Bone marrow (tissue), 2 donors: ENCODE measurements at regions not wholly inside any gene's neighbourhood (a gene's known extent, or its start where the extent isn't known, plus 50 kb on each side); places are given as distances from the start of the nearest gene placed in this dataset.

Experiments used
- DNase-seq, 2 donors: peaks; one replicate each; lab custom pipeline; 2025; lab: John Stamatoyannopoulos, UW

DNA sequence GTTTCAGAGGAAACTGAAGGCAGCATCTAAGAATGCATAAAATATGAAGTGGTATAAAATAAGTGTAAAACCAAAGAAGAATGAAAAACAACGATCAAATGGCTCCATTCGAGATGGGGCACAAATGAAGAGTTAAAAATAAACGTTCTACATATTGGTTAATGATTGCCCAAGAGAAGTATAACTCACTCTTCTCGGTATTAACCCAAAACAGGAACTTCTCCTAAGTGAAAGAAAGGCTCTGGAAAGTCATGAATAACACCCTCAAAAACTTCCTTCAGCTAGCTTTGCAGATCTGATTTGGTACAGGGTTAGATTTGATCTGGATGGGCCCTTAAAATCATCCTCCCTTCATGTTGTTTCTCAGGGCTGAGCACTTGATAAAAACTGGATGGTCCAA, 94.3 kb upstream of the ADO start:
- no peak for DNase-seq

DNA sequence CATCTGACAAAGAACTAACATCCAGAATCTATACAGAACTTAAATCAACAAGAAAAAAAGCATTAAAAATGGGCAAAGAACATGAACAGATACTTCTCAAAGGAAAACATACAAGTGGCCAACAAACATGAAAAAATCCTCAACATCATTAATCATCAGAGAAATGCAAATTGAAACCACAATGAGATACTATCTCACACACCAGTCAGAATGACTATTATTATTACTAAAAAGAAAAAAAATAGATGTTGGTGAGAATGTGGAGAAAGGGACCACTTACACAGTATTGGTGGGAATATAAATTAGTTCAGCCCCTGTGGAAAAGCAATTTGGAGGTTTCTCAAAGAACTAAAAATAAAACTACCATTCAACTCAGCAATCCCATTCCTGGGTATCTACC, 89.1 kb upstream of the ADO start:
- DNase-seq, result no peak

DNA sequence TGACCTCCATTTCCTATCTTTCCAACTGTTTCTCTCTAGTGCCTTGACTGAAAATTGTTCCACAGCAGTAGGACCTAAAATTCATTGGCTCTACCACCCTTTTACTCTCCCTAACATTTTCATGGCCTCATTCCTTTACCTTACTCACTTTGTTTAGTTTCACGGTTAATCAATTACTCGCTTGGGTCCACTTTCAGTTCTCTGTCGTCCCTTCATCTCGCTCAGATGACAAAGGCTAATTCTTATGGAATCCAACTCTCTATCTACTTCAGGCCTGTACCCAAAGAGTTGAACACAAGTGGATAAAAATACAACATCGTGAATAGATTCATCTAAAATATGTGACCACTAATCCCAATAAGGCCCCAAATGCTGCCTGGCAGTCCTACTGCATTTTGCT, 85.9 kb upstream of the ADO start:
- no peak for DNase-seq

DNA sequence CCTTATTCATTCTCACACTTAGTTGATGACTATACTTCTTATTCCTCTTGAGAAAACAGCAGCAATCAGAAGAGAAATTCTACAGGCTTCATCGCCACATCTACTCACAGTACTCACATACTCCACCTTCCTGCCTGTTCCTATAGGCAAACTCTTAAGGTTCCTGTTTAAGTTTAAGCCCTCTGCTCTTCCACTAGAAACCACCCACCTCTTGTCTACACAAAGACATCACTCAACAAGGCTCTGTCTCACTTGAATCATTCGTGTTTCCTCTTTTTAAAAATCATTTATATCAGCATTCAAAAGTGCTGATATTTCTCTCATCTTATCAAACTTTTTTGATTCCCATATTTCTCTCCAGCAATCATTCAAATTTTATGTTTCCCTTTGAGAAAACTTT, 85.5 kb upstream of the ADO start:
- DNase-seq, result no peak

GRCh38 chr10:62721687-62722086, 82.8 kb upstream of the ADO start:
- DNase-seq, result no peak

- no peak for DNase-seq
Measured at GRCh38 chr10:62723375-62723774, 81.1 kb upstream of the ADO start.

DNA sequence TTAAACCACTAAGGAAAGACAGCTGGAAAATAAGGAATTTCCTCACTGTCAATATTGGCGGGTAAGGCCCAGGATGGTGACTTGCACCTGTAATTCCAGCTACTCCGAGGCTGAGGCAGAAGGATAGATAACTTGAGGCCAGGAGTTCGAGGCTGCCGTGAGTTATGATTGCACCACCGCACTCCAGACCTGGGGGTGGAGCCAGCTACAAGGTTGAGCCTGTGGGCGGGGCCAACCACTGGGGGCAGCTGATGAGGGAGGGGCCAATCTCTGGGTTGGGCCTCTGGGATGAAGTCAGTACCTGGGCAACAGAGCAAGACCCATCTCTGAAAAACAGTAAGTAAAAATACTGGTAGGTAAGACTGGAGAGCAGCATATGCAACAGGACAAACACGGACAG, 80.1 kb upstream of the ADO start:
- no peak for DNase-seq

GRCh38 chr10:62726142-62726541, 78.4 kb upstream of the ADO start:
- DNase-seq, result no peak

DNA sequence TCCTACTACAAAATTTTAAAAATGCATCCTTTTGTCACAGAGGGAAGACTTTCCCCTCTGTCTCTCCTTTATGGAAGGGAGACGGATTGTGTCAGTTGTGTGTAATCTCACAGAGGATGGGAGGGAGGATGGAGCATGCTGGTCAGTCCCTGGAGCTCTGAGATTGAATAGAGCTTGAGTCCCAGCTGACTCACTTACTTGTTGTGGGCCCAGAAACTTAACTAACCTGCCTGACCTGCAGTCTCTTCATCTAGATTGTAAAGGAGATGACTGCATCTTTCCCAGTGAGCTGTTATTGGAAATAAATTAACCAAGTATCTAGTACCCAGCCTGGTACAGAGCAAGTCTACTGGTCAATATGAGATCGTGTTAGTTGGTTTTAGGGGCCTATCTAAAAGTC, 77.9 kb upstream of the ADO start:
- no peak for DNase-seq

DNA sequence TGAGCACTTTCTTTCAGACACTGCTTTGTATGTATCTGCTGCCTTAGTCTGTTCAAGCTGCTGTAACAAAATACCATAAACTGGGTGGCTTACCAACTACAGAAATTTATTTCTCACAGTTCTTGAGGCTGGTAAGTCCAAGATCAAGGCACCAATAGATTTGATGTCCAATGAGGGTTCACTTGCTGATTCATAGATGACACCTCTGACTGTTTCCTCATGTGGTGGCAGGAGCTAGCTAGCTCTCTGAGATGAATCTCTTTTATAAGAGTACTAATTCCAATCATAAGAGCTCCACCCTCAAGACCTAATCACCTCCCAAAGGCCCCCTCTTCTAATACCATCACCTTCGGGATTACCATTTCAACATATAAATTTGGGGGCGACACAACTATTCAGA, 76.6 kb upstream of the ADO start:
- no peak for DNase-seq

DNA sequence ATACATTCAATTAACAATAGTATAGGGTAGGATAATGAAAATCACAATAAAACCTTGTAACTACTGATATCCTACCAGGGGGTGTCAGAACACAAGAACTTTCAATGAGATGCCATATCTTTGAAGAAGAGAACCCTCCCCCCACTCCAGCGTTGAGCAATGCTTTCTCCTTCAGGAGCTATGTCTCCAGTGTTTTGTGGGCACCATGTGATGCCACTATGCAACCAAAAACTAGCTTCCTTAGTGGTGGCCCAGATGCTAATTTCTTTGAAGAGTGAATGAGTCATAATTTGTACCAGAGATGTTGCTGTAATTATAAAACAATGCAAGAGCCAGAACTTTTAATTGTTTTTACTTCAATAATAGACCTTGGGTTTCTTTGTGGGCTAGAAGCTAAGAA, 76.0 kb upstream of the ADO start:
- no peak for DNase-seq

- no peak for DNase-seq
Measured at GRCh38 chr10:62732841-62733653, 71.5 kb upstream of the ADO start.

DNA sequence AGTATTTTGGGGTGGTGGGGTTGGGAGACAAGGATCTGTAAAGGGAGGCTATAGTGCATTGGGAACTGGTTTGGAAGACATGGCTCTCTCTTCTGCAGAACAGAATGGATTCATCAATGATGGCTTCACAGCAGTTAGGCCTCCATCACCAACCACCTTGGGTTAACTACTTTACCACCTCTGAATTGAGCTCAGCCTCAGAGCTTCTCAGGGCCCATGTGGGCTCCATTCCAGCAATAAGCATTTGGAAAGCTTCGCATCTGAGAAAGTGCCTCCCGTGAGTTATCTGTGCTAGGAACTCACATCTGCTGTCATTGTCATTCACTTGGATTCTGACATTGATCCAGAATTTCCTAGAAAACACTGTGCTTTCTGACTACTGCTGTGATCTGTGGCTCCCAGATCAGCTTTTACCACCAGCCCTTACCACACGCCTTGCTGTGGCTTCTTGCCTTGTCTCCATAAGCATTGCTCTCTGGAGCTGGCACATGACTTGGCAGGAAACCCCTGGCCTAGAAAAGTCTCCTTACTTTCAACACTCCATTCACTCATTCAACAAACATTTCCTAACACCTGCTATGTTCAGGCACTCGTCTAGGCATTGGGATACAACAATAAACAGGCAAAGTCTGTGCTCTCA, 70.7 kb upstream of the ADO start:
- DNase-seq, result no peak

DNA sequence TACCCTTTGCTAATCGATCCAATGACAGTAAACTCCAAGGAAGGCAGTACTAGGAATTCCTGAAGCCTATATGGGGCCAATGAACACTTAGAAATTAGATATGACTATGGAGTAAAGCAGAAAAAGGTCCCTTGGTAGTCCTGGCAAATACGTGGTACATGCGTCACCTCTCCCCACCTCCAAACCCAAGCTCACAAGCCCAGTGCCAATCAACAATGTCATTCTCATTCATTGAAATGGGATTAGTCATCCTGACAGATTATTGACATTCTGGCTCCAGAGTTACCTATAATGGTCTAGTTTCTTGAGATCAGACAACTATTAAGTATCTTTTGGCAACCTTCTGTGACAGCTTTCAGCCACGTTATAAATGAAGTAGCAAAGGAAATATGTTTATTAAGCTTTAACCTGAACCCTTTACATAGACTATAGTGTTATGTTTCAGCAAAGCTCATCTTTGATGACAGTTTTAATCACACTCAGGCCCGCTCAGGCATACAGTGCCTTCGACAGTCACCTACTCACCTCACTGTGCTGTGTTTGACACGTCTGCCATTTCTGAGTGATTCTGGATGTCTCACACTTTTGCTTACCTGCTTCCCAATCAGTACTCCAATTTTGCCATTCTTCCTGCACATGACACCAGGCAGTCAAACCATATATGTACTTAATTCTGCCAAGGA, 69.6 kb upstream of the ADO start:
- no peak for DNase-seq

DNA sequence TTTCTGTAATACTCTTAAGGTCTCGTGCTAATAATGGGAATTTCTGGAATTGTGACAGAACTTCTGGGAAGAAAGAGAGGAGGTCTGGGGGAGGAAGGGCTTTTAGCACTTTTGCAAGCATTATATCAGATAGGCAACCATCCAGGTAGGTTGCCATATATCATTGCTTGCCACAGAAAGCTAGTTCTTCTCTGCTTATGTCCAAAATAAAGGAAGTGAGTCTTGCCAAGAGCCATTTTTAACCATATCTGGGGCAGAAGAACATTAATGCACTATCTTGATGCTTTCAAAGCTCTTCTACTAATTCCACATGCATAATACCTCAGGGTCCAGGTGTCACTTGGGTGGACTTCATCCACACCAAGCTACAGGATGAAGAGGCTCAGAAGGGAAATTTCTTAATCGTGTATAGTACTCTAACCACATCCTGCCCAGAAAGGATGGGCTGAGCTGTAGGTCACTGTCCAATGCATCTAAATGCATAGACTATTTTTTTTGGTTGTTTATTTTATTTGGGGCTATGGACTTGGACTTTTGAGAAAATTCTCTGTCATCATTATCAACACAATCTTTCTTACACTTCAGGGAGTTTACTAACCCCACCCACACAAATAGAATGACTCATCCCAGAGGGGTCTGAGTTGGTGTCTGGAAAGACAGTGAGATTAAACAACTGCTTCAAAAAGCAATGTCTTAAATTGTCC, 68.9 kb upstream of the ADO start:
- no peak for DNase-seq

- DNase-seq, result no peak
Measured at GRCh38 chr10:62736168-62736546, 68.4 kb upstream of the ADO start.

- DNase-seq, result no peak
Measured at GRCh38 chr10:62738916-62739315, 65.6 kb upstream of the ADO start.

- DNase-seq, result no peak
Measured at GRCh38 chr10:62740885-62741745, 63.4 kb upstream of the ADO start.

DNA sequence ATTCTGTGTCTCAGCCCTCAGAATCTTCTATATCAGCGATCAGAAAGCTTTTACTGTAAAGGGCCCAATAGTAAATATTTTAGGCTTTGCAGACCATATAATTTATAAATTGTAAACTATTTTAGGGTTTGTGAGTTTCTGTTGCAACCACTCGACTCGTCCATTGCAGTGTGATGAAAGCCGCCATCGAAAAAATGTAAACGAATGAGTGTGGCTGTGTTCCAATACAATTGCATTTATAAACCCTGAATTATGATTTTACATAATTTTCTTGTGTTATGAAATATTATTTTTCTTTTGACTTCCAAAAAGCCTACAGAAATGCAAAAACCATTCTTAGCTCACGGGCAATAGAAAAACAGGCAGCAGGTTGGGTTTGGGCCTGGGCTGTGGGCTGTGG, 62.5 kb upstream of the ADO start:
- no peak for DNase-seq

DNA sequence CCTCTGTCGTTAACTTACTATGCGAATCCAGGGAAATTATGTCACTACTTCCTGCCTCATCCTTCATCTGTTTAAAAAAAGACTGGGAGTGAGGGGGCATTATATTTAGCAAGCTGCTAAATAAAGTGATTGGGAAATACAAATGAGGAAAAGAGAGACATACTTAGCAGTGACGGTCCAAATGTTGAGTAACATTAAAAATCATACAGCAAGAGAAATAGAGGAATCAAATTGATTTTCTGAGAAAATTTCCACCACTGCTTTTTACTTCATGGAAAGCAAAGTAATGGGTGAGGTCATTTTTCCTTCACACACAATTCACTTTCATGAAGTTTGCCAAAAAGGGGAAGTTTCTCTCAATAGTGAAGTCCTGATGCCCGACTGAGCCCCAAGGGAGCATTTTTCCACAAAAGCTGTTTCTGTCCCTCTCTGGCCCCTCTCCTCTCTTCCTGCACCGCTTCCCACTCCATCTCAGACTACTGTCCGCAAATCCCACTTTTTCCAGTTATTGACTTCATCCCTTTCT, 61.9 kb upstream of the ADO start:
- DNase-seq, result no peak

GRCh38 chr10:62744136-62744535, 60.4 kb upstream of the ADO start:
- DNase-seq, result no peak

DNA sequence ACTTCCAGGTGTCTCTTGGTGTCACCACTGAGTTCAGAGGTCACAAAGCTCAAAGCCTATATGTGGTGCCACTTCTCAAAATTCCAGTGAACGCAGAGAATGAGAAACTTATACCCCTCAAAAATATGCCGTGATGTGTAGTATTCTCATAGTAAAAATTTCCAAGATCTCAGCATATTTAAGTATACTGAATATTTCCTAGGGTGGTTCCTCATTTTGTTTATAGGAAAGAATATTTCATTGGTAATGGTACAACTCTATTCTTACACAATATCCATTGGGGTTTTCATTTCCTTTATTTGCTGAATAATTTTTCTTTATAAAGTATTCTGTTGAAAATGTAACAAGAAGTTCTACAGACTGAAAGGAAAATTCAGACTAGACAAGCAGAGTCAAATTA, 58.9 kb upstream of the ADO start:
- DNase-seq, result no peak
